ENCODE measurements at regions not wholly inside any gene's neighbourhood (a gene's known extent, or its start where the extent isn't known, plus 50 kb on each side); places are given as distances from the start of the nearest gene placed in this dataset.
"Not testable (repeated sequence)": the region's sequence is repeated elsewhere in the genome, so short reads cannot be mapped to it uniquely, and the experiment has no call there.

- Histone ChIP-seq H3K9me3 (ENCODE audit: insufficient read depth, low read length) (no peaks in the 10 kb centered on the region), H3K27me3 (ENCODE audit: low read length) (no peaks in the 10 kb centered on the region), H3K9me2 (replicated peaks; ENCODE audit: insufficient read depth, low read length) (no peaks in the 10 kb centered on the region), H3K4me3 (ENCODE audit: insufficient read depth, low read length, poor library complexity, severe bottlenecking) (no peak overlapping the region), H4K20me1 (ENCODE audit: low read depth, low read length) (no peaks in the 10 kb centered on the region), H2AFZ (ENCODE audit: low read depth, low read length, severe bottlenecking) (no peak overlapping the region), H3F3A (ENCODE audit: insufficient read depth) (no peaks in the 10 kb centered on the region), H3K4me2 (ENCODE audit: low read depth, low read length, poor library complexity, severe bottlenecking) (no peak overlapping the region), H3K36me3 (ENCODE audit: low read length) (no peaks in the 10 kb centered on the region), H3K27ac (ENCODE audit: low read depth, low read length) (no peak overlapping the region), H3K79me2 (ENCODE audit: insufficient read depth, low read length) (no peaks in the 10 kb centered on the region), H3K9ac (ENCODE audit: low read length) (no peak overlapping the region)
- TF ChIP-seq, protein P1, sequence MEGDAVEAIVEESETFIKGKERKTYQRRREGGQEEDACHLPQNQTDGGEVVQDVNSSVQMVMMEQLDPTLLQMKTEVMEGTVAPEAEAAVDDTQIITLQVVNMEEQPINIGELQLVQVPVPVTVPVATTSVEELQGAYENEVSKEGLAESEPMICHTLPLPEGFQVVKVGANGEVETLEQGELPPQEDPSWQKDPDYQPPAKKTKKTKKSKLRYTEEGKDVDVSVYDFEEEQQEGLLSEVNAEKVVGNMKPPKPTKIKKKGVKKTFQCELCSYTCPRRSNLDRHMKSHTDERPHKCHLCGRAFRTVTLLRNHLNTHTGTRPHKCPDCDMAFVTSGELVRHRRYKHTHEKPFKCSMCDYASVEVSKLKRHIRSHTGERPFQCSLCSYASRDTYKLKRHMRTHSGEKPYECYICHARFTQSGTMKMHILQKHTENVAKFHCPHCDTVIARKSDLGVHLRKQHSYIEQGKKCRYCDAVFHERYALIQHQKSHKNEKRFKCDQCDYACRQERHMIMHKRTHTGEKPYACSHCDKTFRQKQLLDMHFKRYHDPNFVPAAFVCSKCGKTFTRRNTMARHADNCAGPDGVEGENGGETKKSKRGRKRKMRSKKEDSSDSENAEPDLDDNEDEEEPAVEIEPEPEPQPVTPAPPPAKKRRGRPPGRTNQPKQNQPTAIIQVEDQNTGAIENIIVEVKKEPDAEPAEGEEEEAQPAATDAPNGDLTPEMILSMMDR (IDR thresholded peaks at IDR 0.05; ENCODE audit: insufficient read depth, low read length, poor library complexity, severe bottlenecking) = no peak
- TF ChIP-seq EZH2phosphoT487 (conservative IDR thresholded peaks at IDR 0.05; ENCODE audit: low read length) = no peak
These were observed 324.2 kb upstream of the CITED2 start for GRCh38 chr6:139698526-139699176.

DNA sequence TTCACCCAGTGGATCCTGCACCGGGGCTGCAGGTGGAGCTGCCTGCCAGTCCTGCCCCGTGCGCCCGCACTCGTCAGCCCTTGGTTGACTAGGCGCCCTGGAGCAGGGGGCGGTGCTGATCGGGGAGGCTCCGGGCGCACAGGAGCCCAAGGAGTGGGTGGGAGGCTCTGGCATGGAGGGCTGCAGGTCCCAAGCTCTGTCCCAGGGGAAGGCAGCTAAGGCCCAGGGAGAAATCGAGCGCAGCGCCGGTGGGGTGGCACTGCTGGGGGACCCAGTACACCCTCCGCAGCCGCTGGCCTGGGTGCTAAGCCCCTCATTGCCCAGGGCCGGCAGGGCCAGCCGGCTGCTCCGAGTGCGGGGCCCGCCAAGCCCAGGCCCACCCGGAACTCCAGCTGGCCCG, 323.4 kb upstream of the CITED2 start:
- H2AFZ ChIP-seq (ENCODE audit: low read depth, low read length, severe bottlenecking); H3K9ac ChIP-seq (ENCODE audit: low read length); H3K4me3 ChIP-seq (ENCODE audit: insufficient read depth, low read length, poor library complexity, severe bottlenecking); H3F3A ChIP-seq (ENCODE audit: insufficient read depth); H3K27ac ChIP-seq (ENCODE audit: low read depth, low read length); H4K20me1 ChIP-seq (ENCODE audit: low read depth, low read length); H3K79me2 ChIP-seq (ENCODE audit: insufficient read depth, low read length); H3K27me3 ChIP-seq (ENCODE audit: low read length); H3K36me3 ChIP-seq (ENCODE audit: low read length); H3K9me3 ChIP-seq (ENCODE audit: insufficient read depth, low read length); H3K4me2 ChIP-seq (ENCODE audit: low read depth, low read length, poor library complexity, severe bottlenecking); H3K9me2 ChIP-seq (replicated peaks; ENCODE audit: insufficient read depth, low read length): not testable (repeated sequence)

DNA sequence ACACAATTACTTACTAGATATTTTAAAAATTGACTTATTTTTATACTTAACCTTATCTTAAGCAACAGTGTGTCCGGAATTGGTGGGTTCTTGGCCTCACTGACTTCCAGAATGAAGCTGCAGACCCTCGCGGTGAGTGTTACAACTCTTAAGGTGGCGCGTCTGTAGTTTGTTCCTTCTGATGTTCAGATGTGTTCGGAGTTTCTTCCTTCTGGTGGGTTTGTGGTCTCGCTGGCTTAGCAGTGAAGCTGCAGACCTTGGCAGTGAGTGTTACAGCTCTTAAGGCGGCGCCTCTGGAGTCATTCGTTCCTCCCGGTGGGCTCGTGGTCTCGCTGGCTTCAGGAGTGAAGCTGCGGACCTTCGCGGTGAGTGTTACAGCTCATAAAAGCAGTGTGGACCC, 322.5 kb upstream of the CITED2 start:
- H3K27ac ChIP-seq (ENCODE audit: low read depth, low read length); H3K9me2 ChIP-seq (replicated peaks; ENCODE audit: insufficient read depth, low read length); H3K9me3 ChIP-seq (ENCODE audit: insufficient read depth, low read length); H3K9ac ChIP-seq (ENCODE audit: low read length); H4K20me1 ChIP-seq (ENCODE audit: low read depth, low read length); H2AFZ ChIP-seq (ENCODE audit: low read depth, low read length, severe bottlenecking); H3K4me3 ChIP-seq (ENCODE audit: insufficient read depth, low read length, poor library complexity, severe bottlenecking); H3K4me2 ChIP-seq (ENCODE audit: low read depth, low read length, poor library complexity, severe bottlenecking); H3F3A ChIP-seq (ENCODE audit: insufficient read depth); H3K27me3 ChIP-seq (ENCODE audit: low read length); H3K79me2 ChIP-seq (ENCODE audit: insufficient read depth, low read length); H3K36me3 ChIP-seq (ENCODE audit: low read length): not testable (repeated sequence)

DNA sequence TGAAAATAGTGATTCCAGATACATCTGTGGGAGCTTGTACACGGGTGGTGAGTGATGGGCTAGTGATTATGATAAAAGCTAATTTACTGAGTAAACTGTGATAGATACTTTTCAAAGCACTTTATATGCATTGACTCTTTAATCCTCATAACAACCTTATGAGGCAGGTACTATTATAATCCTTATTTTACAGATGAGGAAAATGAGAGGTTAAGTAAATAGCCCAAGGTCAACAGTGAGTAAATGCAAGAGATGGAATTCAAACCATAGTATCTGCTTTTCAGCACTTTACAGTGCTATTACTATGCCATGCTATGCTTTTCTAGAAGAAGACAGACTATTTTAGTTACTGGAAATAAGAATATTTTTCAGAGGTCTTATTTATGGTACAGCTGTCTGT, 320.9 kb upstream of the CITED2 start:
- Histone ChIP-seq H2AFZ (ENCODE audit: low read depth, low read length, severe bottlenecking) (no peak overlapping the region), H3K79me2 (ENCODE audit: insufficient read depth, low read length) (no peaks in the 10 kb centered on the region), H3K9me2 (replicated peaks; ENCODE audit: insufficient read depth, low read length) (no peaks in the 10 kb centered on the region), H3K4me3 (ENCODE audit: insufficient read depth, low read length, poor library complexity, severe bottlenecking) (no peak overlapping the region), H4K20me1 (ENCODE audit: low read depth, low read length) (no peaks in the 10 kb centered on the region), H3K9me3 (ENCODE audit: insufficient read depth, low read length) (no peaks in the 10 kb centered on the region), H3K27me3 (ENCODE audit: low read length) (no peaks in the 10 kb centered on the region), H3K27ac (ENCODE audit: low read depth, low read length) (no peak overlapping the region), H3F3A (ENCODE audit: insufficient read depth) (no peaks in the 10 kb centered on the region), H3K4me2 (ENCODE audit: low read depth, low read length, poor library complexity, severe bottlenecking) (no peak overlapping the region), H3K36me3 (ENCODE audit: low read length) (no peaks in the 10 kb centered on the region), H3K9ac (ENCODE audit: low read length) (no peak overlapping the region)
- TF ChIP-seq, protein P1 (IDR thresholded peaks at IDR 0.05; ENCODE audit: insufficient read depth, low read length, poor library complexity, severe bottlenecking) = no peak
- TF ChIP-seq EZH2phosphoT487 (conservative IDR thresholded peaks at IDR 0.05; ENCODE audit: low read length) = no peak
